ENCODE measurements at regions not wholly inside any gene's neighbourhood (a gene's known extent, or its start where the extent isn't known, plus 50 kb on each side); places are given as distances from the start of the nearest gene placed in this dataset.

DNA sequence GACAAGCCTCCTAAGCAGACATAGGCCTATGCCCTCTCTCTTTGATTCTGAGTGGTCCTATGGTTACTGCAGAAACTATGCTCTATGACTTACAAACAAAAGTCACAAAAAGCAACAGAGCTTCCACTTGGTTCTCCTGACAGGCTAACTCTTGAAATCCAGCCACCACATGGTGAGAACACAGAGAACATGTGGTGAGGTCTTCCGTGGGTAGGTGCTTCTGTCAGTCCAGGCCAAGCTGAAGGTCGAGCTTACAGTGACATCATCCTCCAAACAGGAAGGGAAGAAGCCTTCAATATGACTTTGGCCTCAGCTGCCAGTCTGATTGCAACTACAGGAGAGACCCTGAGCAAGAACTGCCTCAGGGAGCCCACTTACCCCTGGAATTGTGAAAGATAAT lies 265.5 kb downstream of the TBX18 start:
- Histone ChIP-seq H3K36me3 (ENCODE audit: insufficient read depth, low read length) (no peaks in the 10 kb centered on the region), H3K27me3 (ENCODE audit: insufficient read depth, low read length) (no peaks in the 10 kb centered on the region), H3K4me1 (ENCODE audit: insufficient read depth, low read length) (no peaks in the 10 kb centered on the region), H3K4me3 (ENCODE audit: low read length) (no peak overlapping the region), H3K27ac (ENCODE audit: low read depth, low read length) (no peak overlapping the region), H3K9ac (ENCODE audit: low read depth, low read length) (no peak overlapping the region), H3K9me3 (ENCODE audit: insufficient read depth, low read depth, low read length) (0 out of 2 replicates have a peak, but pooled peaks cover 2% of the 10 kb centered on the region)
- 83% methylated on average over 2 of the region's 2 CpGs for WGBS

DNA sequence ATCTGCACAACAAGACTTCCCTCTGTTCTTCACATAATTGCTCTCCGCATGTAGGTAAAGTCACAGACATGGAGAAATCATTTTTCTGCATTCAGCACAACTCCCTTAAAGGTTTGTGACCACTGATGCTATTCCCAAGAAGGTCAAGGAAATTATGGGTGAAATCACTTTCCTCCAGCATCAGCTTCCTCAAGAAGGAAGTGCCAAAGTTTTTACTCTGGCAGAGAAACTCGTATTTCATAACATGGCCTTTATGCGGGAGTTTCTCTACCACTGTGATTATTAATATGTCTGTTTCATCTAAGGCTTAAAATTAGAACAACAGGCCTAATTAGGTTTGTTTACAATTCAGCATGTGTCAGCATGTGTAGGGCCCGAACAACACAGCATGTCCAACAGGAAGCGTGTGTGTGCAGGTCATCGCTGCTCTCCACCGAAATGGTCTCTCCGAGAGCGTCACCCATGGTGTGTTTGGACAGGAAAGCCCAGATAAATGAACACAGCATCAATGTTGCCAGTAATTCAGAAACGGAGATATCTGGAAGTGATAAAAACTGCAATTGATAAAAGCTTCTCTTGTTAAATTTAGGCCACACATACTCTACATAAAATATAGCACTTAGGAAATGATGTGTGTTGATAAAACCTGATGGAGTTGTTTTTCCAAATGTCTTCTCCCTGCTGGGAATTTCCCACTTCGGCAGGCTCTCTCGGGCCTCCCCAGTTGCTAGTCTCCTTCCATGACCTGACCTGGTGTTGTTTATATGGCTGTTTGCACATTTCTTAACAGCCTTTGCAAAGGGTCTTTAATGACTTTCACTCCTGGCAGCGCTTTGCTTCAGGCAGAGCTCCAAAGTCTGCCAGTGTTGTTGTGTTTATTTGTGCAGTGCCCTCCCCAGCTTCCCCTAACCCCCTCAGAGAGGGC lies 265.1 kb upstream of the CEP162 start:
- no peaks in the 10 kb centered on the region for H3K36me3 ChIP-seq (ENCODE audit: insufficient read depth, low read length)
- H3K4me1 ChIP-seq (ENCODE audit: insufficient read depth, low read length): no peaks in the 10 kb centered on the region
- H3K4me3 ChIP-seq (ENCODE audit: low read length): no peak overlapping the region
- 94% methylated on average over 13 of the region's 13 CpGs for whole genome bisulfite sequencing
- no peak overlapping the region for H3K9ac ChIP-seq (ENCODE audit: low read depth, low read length)
- H3K9me3 ChIP-seq (ENCODE audit: insufficient read depth, low read depth, low read length): peaks cover 12% of the 10 kb centered on the region
- no peaks in the 10 kb centered on the region for H3K27me3 ChIP-seq (ENCODE audit: insufficient read depth, low read length)
- H3K27ac ChIP-seq (ENCODE audit: low read depth, low read length): no peak overlapping the region

- Histone ChIP-seq H3K4me3 (ENCODE audit: low read length) (no peak overlapping the region), H3K27ac (ENCODE audit: low read depth, low read length) (no peak overlapping the region), H3K9me3 (ENCODE audit: insufficient read depth, low read depth, low read length) (peaks cover 12% of the 10 kb centered on the region), H3K27me3 (ENCODE audit: insufficient read depth, low read length) (no peaks in the 10 kb centered on the region), H3K4me1 (ENCODE audit: insufficient read depth, low read length) (no peaks in the 10 kb centered on the region), H3K36me3 (ENCODE audit: insufficient read depth, low read length) (no peaks in the 10 kb centered on the region), H3K9ac (ENCODE audit: low read depth, low read length) (no peak overlapping the region)
- 92% methylated on average over 1 of the region's 1 CpG for WGBS
Measured at GRCh38 chr6:84489598-84489997, 262.2 kb upstream of the CEP162 start.

DNA sequence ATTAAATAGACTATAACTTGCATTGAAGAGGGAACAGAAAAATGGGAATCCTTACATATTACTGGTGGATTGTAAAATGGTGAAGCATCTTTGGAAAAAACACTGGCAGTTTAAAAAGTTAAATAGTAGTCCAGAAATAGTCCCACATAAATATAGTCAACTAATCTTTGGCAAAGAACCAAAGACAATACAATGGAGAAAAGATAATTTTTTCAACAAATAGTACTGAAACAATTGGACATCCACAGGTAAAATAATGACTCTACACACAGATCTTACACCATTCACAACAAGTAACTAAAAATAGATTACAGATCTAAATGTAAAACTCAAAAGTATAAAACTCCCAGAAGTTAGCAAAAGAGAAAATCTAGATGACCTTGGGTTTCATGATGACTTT lies 259.1 kb upstream of the CEP162 start:
- Histone ChIP-seq H3K9me3 (ENCODE audit: insufficient read depth, low read depth, low read length) (peaks cover 12% of the 10 kb centered on the region), H3K27me3 (ENCODE audit: insufficient read depth, low read length) (no peaks in the 10 kb centered on the region), H3K4me1 (ENCODE audit: insufficient read depth, low read length) (no peaks in the 10 kb centered on the region), H3K36me3 (ENCODE audit: insufficient read depth, low read length) (no peaks in the 10 kb centered on the region), H3K4me3 (ENCODE audit: low read length) (no peak overlapping the region), H3K27ac (ENCODE audit: low read depth, low read length) (no peak overlapping the region), H3K9ac (ENCODE audit: low read depth, low read length) (no peak overlapping the region)

DNA sequence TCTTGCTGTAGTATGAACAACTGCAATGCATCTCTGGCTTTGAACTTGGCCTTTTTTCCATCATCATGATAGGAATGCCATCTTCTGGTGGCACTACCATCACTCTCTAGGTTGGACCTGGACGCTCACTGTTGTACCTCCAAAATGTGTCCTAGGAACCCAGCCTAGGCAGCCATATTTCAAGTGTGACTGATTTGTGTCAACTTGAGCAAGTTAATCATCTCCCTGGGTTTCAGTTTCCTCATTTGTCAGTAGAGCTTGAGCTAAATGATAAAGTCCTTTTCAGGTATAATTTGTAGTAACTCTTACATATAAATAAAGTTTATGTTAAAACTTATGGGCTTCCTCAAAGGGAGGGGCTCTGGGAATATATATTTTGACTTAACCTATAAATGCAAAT lies 241.7 kb upstream of the CEP162 start:
- Histone ChIP-seq H3K27ac (ENCODE audit: low read depth, low read length) (no peak overlapping the region), H3K4me1 (ENCODE audit: insufficient read depth, low read length) (no peaks in the 10 kb centered on the region), H3K9me3 (ENCODE audit: insufficient read depth, low read depth, low read length) (no peaks in the 10 kb centered on the region), H3K9ac (ENCODE audit: low read depth, low read length) (no peak overlapping the region), H3K27me3 (ENCODE audit: insufficient read depth, low read length) (no peaks in the 10 kb centered on the region), H3K4me3 (ENCODE audit: low read length) (no peak overlapping the region), H3K36me3 (ENCODE audit: insufficient read depth, low read length) (no peaks in the 10 kb centered on the region)
- WGBS: 97% methylated on average over 1 of the region's 1 CpG

DNA sequence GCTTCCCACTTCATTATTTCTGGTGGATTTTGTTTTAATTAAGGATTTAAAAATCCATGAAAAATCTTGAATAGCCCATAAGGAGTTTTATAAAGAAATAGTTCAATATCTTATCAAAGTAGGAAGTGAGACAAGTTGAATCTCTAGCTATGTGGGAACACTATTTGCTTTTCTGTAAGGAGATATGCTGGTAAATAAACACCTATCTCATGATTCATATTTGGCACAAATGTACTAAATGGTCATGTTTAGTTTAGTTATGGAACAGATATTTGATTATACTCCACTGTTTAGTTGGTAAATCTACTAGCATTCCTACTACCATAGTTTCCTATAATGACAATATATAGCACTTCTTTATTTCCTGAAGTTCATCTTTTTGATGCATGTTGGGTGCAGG lies 239.9 kb upstream of the CEP162 start:
- Histone ChIP-seq H3K27me3 (ENCODE audit: insufficient read depth, low read length) (no peaks in the 10 kb centered on the region), H3K4me3 (ENCODE audit: low read length) (no peak overlapping the region), H3K9me3 (ENCODE audit: insufficient read depth, low read depth, low read length) (no peaks in the 10 kb centered on the region), H3K27ac (ENCODE audit: low read depth, low read length) (no peak overlapping the region), H3K9ac (ENCODE audit: low read depth, low read length) (no peak overlapping the region), H3K36me3 (ENCODE audit: insufficient read depth, low read length) (no peaks in the 10 kb centered on the region), H3K4me1 (ENCODE audit: insufficient read depth, low read length) (no peaks in the 10 kb centered on the region)

DNA sequence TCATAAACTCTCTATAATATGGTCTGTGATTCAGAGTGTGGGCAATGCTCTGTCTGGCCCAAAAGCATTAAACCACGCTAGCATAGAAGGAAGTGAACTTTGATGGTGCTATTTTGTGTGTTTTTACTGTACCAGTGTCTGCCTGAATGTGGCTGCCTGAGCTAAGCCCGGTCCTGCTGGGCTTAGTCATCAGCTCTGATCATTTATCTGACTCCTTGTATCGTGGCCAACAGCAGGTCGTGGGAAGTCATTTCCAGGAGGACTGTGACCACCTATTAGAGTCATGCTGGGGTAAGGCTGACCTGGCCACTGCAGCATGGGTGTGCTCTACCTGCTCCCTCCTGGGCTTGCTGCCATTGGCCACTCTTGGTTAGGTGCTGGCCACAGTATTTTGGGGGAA lies 239.1 kb upstream of the CEP162 start:
- no peaks in the 10 kb centered on the region for H3K4me1 ChIP-seq (ENCODE audit: insufficient read depth, low read length)
- WGBS: 65% methylated on average over 4 of the region's 4 CpGs
- no peak overlapping the region for H3K27ac ChIP-seq (ENCODE audit: low read depth, low read length)
- no peak overlapping the region for H3K9ac ChIP-seq (ENCODE audit: low read depth, low read length)
- no peaks in the 10 kb centered on the region for H3K9me3 ChIP-seq (ENCODE audit: insufficient read depth, low read depth, low read length)
- H3K4me3 ChIP-seq (ENCODE audit: low read length): no peak overlapping the region
- no peaks in the 10 kb centered on the region for H3K27me3 ChIP-seq (ENCODE audit: insufficient read depth, low read length)
- H3K36me3 ChIP-seq (ENCODE audit: insufficient read depth, low read length): no peaks in the 10 kb centered on the region

- H3K9ac ChIP-seq (ENCODE audit: low read depth, low read length): no peak overlapping the region
- no peak overlapping the region for H3K27ac ChIP-seq (ENCODE audit: low read depth, low read length)
- H3K27me3 ChIP-seq (ENCODE audit: insufficient read depth, low read length): no peaks in the 10 kb centered on the region
- no peak overlapping the region for H3K4me3 ChIP-seq (ENCODE audit: low read length)
- H3K9me3 ChIP-seq (ENCODE audit: insufficient read depth, low read depth, low read length): no peaks in the 10 kb centered on the region
- WGBS: 96% methylated on average over 2 of the region's 2 CpGs
- H3K36me3 ChIP-seq (ENCODE audit: insufficient read depth, low read length): no peaks in the 10 kb centered on the region
- H3K4me1 ChIP-seq (ENCODE audit: insufficient read depth, low read length): no peaks in the 10 kb centered on the region
Measured at GRCh38 chr6:84464471-84464870, 237.0 kb upstream of the CEP162 start.

GRCh38 chr6:84462698-84463097 lies 235.3 kb upstream of the CEP162 start:
- Histone ChIP-seq H3K27me3 (ENCODE audit: insufficient read depth, low read length) (no peaks in the 10 kb centered on the region), H3K4me3 (ENCODE audit: low read length) (no peak overlapping the region), H3K4me1 (ENCODE audit: insufficient read depth, low read length) (no peaks in the 10 kb centered on the region), H3K9me3 (ENCODE audit: insufficient read depth, low read depth, low read length) (no peaks in the 10 kb centered on the region), H3K36me3 (ENCODE audit: insufficient read depth, low read length) (no peaks in the 10 kb centered on the region), H3K9ac (ENCODE audit: low read depth, low read length) (no peak overlapping the region), H3K27ac (ENCODE audit: low read depth, low read length) (no peak overlapping the region)
- 96% methylated on average over 1 of the region's 1 CpG for WGBS

GRCh38 chr6:84461461-84461860 lies 234.0 kb upstream of the CEP162 start:
- Histone ChIP-seq H3K27ac (ENCODE audit: low read depth, low read length) (no peak overlapping the region), H3K36me3 (ENCODE audit: insufficient read depth, low read length) (no peaks in the 10 kb centered on the region), H3K9me3 (ENCODE audit: insufficient read depth, low read depth, low read length) (no peaks in the 10 kb centered on the region), H3K4me3 (ENCODE audit: low read length) (no peak overlapping the region), H3K4me1 (ENCODE audit: insufficient read depth, low read length) (no peaks in the 10 kb centered on the region), H3K27me3 (ENCODE audit: insufficient read depth, low read length) (no peaks in the 10 kb centered on the region), H3K9ac (ENCODE audit: low read depth, low read length) (no peak overlapping the region)
- 97% methylated on average over 3 of the region's 4 CpGs for WGBS

DNA sequence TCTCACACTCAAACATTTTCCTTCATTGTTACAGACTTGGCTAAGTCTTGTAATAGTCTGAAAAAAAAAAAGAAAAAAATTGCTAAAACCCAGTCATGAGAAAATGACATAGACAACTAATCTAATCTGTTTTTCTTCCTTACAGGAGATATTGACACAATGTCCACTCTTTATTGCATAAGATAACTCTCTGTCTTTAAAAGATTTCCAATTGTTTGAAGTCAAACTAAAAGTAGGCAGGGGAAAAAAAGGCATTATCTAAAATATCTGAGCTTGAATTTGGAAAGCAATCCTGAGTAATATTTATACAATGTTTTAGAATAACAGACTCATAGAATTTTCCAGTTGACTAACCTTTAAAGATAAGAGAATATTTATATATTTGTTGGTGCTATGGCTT lies 233.0 kb upstream of the CEP162 start:
- H3K9me3 ChIP-seq (ENCODE audit: insufficient read depth, low read depth, low read length): no peaks in the 10 kb centered on the region
- no peaks in the 10 kb centered on the region for H3K27me3 ChIP-seq (ENCODE audit: insufficient read depth, low read length)
- no peaks in the 10 kb centered on the region for H3K36me3 ChIP-seq (ENCODE audit: insufficient read depth, low read length)
- no peak overlapping the region for H3K27ac ChIP-seq (ENCODE audit: low read depth, low read length)
- no peak overlapping the region for H3K9ac ChIP-seq (ENCODE audit: low read depth, low read length)
- no peak overlapping the region for H3K4me3 ChIP-seq (ENCODE audit: low read length)
- no peaks in the 10 kb centered on the region for H3K4me1 ChIP-seq (ENCODE audit: insufficient read depth, low read length)

DNA sequence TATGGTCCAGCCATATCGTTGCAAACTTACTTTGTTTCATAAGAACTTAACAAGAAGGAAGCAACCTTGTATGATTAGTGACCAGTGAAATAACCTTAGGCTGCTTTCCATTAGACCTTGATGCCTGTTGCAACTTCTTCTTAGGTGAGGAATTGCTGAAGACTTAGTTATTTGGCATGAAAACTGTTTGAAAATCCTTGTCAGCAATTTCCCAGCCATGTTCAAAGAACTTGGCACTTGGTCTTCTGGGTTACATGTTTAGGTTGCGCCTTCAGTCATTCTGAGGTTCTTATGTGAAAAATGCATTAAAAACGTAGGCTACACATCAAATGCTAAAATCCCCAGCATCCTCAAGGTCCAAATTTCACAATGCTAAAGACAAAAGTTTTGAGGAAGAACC lies 232.0 kb upstream of the CEP162 start:
- WGBS: 98% methylated on average over 3 of the region's 3 CpGs
- Histone ChIP-seq H3K9me3 (ENCODE audit: insufficient read depth, low read depth, low read length) (no peaks in the 10 kb centered on the region), H3K36me3 (ENCODE audit: insufficient read depth, low read length) (no peaks in the 10 kb centered on the region), H3K4me1 (ENCODE audit: insufficient read depth, low read length) (no peaks in the 10 kb centered on the region), H3K9ac (ENCODE audit: low read depth, low read length) (no peak overlapping the region), H3K27me3 (ENCODE audit: insufficient read depth, low read length) (no peaks in the 10 kb centered on the region), H3K27ac (ENCODE audit: low read depth, low read length) (no peak overlapping the region), H3K4me3 (ENCODE audit: low read length) (no peak overlapping the region)
